22Rv1 (cell line): ENCODE measurements at regions not wholly inside any gene's neighbourhood (a gene's known extent, or its start where the extent isn't known, plus 50 kb on each side); places are given as distances from the start of the nearest gene placed in this dataset.
"Not testable (repeated sequence)": the region's sequence is repeated elsewhere in the genome, so short reads cannot be mapped to it uniquely, and the experiment has no call there.

Source experiments
- H3K27ac ChIP-seq: fragments of 450-650 bp; 2 replicates; pipeline ENCODE4 v1.5.1; 2017
- ZFX ChIP-seq: fragments of 450-650 bp; IDR thresholded peaks from 2 replicates; pipeline ENCODE4 v1.6.1; 2017; ENCODE audit warnings: antibody characterized with exemption, borderline replicate concordance
- TF ChIP-seq, protein P1 (sequence below): fragments of 450-650 bp; IDR thresholded peaks from 2 replicates; pipeline ENCODE4 v1.5.1; 2017; ENCODE audit warnings: mild to moderate bottlenecking

DNA sequence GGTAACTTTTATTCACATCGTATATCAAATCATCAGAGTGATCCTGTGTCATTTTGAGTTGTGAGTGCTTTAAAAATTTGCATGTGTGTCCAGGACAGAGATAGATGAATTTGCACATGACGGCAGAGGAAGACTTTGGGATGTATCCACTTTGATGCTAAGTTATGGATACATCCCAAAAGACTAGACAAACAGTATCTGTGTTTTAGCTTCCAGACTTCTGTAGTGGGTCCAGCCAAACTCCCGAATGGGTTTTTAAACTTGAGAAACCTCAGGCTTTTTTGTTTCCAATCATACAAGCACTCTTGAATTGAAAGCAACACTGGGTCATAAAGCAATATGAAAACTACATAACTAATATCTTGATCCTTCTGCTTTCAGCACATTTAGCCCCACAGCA lies 213.8 kb downstream of the C9orf152 start:
- TF ChIP-seq, protein P1, sequence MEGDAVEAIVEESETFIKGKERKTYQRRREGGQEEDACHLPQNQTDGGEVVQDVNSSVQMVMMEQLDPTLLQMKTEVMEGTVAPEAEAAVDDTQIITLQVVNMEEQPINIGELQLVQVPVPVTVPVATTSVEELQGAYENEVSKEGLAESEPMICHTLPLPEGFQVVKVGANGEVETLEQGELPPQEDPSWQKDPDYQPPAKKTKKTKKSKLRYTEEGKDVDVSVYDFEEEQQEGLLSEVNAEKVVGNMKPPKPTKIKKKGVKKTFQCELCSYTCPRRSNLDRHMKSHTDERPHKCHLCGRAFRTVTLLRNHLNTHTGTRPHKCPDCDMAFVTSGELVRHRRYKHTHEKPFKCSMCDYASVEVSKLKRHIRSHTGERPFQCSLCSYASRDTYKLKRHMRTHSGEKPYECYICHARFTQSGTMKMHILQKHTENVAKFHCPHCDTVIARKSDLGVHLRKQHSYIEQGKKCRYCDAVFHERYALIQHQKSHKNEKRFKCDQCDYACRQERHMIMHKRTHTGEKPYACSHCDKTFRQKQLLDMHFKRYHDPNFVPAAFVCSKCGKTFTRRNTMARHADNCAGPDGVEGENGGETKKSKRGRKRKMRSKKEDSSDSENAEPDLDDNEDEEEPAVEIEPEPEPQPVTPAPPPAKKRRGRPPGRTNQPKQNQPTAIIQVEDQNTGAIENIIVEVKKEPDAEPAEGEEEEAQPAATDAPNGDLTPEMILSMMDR: no peak
- TF ChIP-seq ZFX: no peak
- no peak overlapping the region for H3K27ac ChIP-seq

DNA sequence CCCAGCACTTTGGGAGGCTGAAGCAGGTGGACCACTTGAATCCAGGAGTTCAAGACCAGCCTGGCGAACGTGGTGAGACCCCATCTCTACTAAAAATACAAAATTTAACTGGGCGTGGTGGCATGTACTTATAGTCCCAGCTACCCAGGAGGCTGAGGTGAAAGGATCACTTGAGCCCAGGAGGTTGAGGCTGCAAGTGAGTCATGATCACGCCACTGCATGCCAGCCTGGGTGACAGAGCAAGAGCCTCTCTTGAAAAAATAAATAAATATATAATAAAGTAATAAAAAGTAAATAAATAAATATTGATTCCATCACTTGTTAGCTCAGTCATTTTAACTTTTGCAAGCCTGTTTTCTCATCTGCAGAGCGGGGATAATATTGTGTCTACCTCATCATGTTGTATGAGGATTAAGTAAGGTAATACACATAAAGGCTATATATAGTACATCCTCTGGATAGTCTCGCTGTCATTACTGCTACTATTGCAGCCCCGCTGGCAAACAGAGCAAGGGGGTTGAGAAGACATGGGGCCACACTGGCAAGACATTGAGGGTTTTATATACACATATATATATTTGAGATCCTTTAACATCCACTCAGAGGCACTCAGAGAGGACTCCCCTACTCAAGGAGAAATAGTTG lies 210.9 kb downstream of the C9orf152 start:
- no peak overlapping the region for H3K27ac ChIP-seq

DNA sequence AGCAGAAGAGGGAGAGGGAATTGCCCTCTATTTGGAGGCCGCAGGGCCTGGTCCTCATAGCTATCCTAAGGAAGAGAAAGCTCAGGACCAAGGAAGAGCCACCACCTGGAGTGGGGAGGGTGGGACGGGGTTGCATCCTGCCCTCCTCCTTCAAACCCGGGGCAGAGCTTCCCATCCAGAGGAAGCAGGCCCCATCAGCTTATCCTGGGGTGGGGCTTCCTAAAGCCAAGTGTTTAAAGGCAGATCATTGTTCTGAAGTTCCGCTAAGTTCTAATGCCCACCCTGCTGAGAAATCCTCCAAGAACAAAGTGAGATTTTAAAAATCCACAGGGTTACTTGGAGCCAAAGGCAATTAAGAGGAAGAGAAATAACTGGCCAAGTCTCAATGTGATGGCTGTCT lies 210.3 kb downstream of the C9orf152 start:
- TF ChIP-seq, protein P1: no peak
- no peak for TF ChIP-seq ZFX
- H3K27ac ChIP-seq: no peak overlapping the region

More for the DNA sequence above, 210.9 kb downstream of the C9orf152 start:
- TF ChIP-seq, protein P1: no peak
- no peak for TF ChIP-seq ZFX

DNA sequence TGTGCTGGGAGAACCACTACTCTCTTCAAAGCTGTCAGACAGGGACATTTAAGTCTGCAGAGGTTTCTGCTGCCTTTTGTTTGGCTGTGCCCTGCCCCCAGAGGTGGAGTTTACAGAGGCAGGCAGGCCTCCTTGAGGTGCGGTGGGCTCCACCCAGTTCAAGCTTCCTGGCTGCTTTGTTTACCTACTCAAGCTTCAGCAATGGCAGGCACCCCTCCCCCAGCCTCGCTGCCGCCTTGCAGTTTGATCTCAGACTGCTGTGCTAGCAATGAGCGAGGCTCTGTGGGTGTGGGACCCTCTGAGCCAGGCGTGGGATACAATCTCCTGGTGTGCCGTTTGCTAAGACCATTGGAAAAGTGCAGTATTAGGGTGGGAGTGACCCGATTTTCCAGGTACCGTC lies 202.4 kb downstream of the C9orf152 start:
- not testable (repeated sequence) for H3K27ac ChIP-seq

DNA sequence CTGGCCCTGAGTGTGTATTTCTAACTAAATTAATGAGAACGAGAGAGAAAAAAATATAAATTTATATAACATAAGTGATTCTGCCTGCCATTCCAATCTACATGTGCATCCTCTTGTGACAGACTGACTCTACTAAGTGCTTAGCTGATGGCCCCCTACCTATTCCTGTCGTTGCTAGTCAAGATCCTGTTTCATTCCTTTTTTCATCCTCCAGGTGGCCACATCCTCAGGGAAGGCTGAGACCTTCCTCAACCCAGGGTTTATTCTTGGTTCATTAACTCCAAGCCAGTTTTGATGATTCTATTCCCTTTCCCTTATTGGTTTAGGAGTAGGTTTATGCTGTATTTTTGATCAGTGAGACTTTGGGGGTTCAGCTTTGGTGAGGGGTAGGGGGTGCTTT lies 201.3 kb downstream of the C9orf152 start:
- TF ChIP-seq, protein P1: no peak
- no peak for TF ChIP-seq ZFX
- H3K27ac ChIP-seq: no peak overlapping the region

DNA sequence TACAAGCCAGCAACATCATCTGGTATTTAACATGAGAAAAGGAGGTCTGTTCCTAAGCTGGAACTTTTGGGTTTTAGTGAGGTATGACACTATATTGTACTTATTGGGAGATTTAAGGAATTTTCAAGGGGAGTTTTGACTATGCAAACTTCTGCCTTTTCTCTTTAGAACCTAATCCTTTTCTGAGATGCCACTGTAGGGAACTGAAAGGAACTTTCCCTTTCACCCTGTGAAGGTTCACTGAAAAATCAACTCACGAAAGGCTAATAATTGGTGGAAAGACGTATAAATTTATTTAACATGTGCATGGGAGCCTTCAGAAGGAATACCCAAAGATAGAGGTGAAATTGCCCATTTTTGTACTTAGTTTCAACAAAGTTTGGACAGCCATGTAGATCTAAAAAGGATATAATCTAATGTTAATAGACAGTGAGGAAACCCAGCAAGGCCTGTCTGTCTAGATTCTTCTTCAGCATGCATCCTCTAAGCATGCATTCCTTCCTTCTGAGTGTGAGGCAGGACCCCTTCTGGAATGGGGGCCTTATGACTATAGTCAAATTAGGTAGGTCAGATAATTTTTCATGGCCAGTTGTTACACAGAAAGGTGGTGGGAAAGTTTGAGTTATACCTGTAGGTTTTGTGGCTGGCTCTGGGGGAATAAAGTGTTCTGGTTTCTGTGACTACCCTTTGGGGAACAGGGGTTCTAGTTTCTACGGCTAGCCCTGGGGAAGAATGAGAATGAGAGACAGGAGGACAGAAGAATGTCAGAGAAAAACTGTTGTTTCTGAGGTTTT lies 200.3 kb downstream of the C9orf152 start:
- TF ChIP-seq, protein P1: no peak
- TF ChIP-seq ZFX: no peak

DNA sequence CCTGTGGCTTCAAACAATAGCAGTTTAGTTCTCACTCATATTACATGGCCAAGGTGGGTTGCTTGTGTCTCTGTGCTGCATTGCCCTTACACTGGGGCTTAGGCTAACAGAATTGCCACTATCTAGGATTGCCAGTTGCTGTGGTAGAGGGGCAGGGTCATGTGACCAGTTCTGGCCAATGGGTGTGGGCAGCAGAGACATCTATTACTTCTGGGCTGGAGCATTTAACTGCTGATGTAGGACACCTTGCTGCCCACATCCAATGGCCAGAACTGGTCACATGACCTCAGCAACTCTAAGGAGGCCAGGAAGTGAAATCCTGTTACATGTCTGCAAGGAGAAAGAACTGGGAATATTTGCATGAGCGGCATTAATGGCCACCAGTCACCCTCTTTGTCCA lies 199.3 kb downstream of the C9orf152 start:
- no peak overlapping the region for H3K27ac ChIP-seq
- TF ChIP-seq, protein P1: no peak
- TF ChIP-seq ZFX: no peak

More for the DNA sequence above, 200.3 kb downstream of the C9orf152 start:
- no peak overlapping the region for H3K27ac ChIP-seq
